Stimulated activated naive CD4-positive, alpha-beta T cell (primary cell): ENCODE measurements at regions not wholly inside any gene's neighbourhood (a gene's known extent, or its start where the extent isn't known, plus 50 kb on each side); places are given as distances from the start of the nearest gene placed in this dataset.
"Not testable (repeated sequence)": the region's sequence is repeated elsewhere in the genome, so short reads cannot be mapped to it uniquely, and the experiment has no call there.

ENCODE experiments used
- DNase-seq, 6 experiments: peaks; one replicate each; lab custom pipeline; 2025; lab: John Stamatoyannopoulos, UW

DNA sequence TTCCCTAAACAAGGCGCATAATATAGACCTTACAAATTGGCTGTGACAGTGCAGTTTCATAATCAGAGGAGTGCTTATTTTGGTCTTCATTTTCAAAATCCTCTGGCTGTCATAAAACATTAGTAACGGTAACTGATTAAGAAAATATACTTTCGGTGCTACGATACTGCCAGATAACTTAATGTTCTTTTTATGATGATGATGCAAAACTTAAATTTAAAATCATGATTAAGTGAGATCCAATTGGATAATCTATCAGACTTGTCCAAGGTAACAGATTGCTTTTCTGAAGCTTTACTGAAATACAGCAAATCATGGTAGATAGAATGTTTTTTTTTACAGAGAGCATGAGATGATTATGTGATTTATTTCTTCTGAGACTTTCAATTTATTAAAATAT lies 364.2 kb upstream of the CNTN3 start:
- no peak for DNase-seq

- not testable (repeated sequence) for DNase-seq
These were observed 370.8 kb upstream of the CNTN3 start for GRCh38 chr3:74985028-74985904.

GRCh38 chr3:74988095-74988494 lies 373.6 kb upstream of the CNTN3 start:
- no peak for DNase-seq

GRCh38 chr3:74992898-74993297 lies 378.4 kb upstream of the CNTN3 start:
- DNase-seq: no peak

- no peak for DNase-seq
These were observed 386.9 kb upstream of the CNTN3 start for GRCh38 chr3:75001330-75001729.

- DNase-seq: no peak
These were observed 398.4 kb upstream of the CNTN3 start for GRCh38 chr3:75012791-75013331.

- DNase-seq: no peak
These were observed 399.5 kb upstream of the CNTN3 start for GRCh38 chr3:75014008-75014407.

GRCh38 chr3:75015280-75015679 lies 400.8 kb upstream of the CNTN3 start:
- DNase-seq: no peak

- no peak for DNase-seq
These were observed 420.7 kb upstream of the CNTN3 start for GRCh38 chr3:75035146-75035545.

GRCh38 chr3:75042941-75043340 lies 428.5 kb upstream of the CNTN3 start:
- DNase-seq: no peak

DNA sequence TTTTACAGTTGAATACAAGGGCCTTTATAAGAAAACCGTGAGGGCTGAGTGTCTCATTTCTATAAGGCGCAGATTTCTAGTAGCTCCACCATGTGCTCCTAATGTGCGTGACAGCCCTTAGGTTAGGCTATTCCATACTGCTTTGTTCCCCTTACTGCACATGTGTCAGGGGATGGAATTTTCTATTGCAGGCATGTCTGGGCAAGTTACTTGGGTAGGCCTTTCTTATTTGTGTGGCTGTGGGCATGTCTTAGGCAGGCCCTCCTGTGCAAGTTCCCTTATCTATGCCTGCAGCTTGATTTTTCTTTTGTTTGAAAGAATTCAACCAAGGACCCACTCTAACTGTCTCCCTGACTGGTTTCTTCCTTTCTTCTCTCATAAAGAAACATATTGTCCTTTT lies 434.2 kb upstream of the CNTN3 start:
- DNase-seq: no peak

DNA sequence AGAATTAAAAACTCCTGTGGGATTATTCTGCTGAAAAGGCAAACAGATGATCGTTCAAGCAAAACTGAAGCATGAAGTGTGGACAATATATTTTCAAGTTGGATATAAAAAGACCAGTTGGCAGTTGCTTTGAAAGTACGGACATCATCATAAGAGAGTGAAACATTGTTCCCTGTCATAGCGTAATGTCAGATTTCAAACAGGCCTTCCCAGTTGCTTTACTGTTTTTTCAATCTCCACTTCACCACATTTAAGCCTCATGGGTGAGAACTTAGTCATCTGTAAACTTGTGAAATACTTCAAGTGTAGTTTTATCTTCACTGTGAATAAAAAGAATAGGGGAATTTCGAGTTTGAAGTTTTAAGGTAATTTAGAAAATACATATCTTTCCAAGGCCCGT lies 435.1 kb upstream of the CNTN3 start:
- no peak for DNase-seq

DNA sequence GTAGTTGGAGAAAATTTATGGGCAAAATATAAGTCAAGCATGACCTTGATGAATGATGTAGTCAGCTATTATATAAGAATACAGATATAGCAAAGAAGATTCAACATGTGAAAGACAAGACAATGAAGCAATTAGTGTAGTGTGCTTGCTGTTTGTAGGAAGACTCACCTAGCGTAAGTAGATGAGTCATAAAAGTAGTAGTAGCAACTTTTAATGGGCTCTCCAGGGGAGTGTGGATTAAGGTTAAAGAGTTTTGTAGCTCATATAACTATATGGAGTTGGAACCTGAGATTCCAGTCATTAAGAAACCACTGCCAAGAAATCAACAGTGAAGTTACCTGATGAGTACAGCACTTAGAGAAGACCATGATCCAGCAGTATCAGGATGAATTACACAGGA lies 444.7 kb upstream of the CNTN3 start:
- no peak for DNase-seq

DNA sequence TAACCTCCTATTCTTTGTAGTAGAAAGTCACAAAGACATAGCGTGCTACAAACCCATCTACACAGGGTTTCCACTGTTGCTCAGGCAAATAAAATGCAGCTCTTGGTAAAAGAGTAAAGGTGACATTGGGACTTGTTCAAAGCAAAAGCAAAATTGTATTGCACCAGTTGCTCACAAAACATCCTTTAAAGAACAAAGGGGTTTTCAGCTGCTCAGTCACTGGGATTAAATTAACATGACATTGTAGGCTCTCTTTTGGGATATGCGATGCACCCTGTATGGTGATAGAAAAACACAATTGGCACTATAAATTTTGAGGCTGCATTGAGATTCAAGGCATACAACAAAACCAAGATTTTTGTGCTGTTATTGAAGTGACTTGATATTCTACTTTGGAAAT lies 447.3 kb upstream of the CNTN3 start:
- no peak for DNase-seq

DNA sequence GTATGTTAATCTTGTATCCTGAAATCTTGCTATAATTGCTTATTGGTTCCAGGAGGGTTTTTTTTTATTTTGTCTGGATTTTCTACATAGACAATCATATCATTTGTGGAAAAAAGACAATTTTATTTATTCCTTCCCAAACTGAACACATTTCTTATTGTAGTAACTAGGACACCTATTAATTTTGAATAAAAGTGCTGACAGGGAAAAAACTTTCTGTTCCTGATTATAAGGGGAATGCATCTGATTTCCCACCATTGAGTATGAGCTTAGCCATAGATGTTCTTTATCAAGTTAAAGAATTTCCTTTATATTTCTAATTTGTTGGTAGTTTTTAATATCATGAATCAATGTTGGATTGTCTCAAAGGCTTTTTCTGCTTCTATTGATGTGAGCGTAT lies 460.7 kb upstream of the CNTN3 start:
- no peak for DNase-seq

GRCh38 chr3:75076481-75076880 lies 462.0 kb upstream of the CNTN3 start:
- DNase-seq: no peak

- DNase-seq: no peak
These were observed 463.8 kb upstream of the CNTN3 start for GRCh38 chr3:75078290-75078689.

DNA sequence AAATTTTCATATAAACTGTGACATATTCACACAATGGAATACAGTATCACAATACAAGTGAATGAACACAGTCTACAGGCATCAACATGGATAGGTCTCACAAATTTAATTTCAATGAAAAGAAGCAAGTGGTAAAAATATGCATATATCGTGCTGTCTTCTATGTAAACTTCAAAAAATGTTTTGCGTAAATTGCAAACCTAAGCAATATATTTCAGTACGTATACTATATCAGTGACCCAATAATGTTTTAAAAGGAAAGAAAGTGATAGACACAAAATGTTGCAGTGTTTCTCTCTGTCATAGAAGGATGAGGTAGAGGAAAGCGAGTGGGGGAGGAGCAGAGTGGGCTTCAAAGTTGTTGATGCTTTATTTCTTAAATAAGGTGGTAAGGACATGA lies 468.4 kb upstream of the CNTN3 start:
- DNase-seq: no peak

- no peak for DNase-seq
These were observed 475.4 kb upstream of the CNTN3 start for GRCh38 chr3:75089841-75090240.

GRCh38 chr3:75101329-75102147 lies 487.1 kb upstream of the CNTN3 start:
- DNase-seq: no peak

GRCh38 chr3:75110741-75111140 lies 496.3 kb upstream of the CNTN3 start:
- no peak for DNase-seq

- DNase-seq: no peak
These were observed 501.2 kb upstream of the CNTN3 start for GRCh38 chr3:75115695-75116094.

GRCh38 chr3:75118779-75119178 lies 504.3 kb upstream of the CNTN3 start:
- DNase-seq: no peak
